HG02981 (cell line): ENCODE measurements at regions not wholly inside any gene's neighbourhood (a gene's known extent, or its start where the extent isn't known, plus 50 kb on each side); places are given as distances from the start of the nearest gene placed in this dataset.
"Not testable (repeated sequence)": the region's sequence is repeated elsewhere in the genome, so short reads cannot be mapped to it uniquely, and the experiment has no call there.

Experiments
- ATAC-seq: cut with Tn5 transposase; IDR thresholded peaks from one replicate; pipeline ENCODE4 v1.9.1; 2021; ENCODE audit warnings: mild to moderate bottlenecking, moderate library complexity; ENCODE audit not compliant: unreplicated experiment

GRCh38 chr2:193845604-193846003 is 1650.9 kb upstream of the TMEFF2 start:
- ATAC-seq, result no peak

DNA sequence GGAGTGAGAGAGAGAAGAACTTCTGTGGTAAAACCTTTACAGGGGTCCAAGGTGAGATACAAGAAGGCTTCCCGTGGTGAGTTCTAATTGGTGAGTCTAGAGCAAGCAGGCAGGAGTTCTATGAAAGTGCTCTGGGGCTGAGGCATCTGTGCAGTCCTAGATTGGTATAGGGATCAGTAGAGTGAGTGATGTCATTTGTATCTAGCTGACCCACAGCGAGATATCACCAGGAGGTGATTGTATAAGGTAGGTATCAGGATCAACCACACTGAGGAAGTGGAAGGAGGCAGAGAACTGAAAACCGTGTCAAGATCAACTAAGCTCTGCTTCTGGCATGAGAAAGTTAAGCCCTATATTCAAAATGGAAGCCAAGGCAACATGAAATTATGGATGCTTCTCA is 1648.9 kb upstream of the TMEFF2 start:
- ATAC-seq, result no peak

- no peak for ATAC-seq
Observed at GRCh38 chr2:193841384-193842150, 1646.8 kb upstream of the TMEFF2 start.

- ATAC-seq, result no peak
Observed at GRCh38 chr2:193837111-193837738, 1642.5 kb upstream of the TMEFF2 start.

GRCh38 chr2:193836424-193837006 is 1641.8 kb upstream of the TMEFF2 start:
- not testable (repeated sequence) for ATAC-seq

DNA sequence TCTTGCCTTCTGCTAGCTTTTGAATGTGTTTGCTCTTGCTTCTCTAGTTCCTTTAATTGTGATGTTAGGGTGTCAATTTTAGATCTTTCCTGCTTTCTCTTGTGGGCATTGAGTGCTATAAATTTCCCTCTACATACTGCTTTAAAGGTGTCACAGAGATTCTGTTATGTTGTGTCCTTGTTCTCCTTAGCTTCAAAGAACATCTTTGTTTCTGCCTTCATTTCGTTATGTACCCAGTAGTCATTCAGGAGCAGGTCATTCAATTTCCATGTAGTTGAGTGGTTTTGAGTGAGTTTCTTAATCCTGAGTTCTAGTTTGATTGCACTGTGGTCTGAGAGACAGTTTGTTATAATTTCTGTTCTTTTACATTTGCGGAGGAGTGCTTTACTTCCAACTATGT is 1639.2 kb upstream of the TMEFF2 start:
- not testable (repeated sequence) for ATAC-seq

- ATAC-seq, result no peak
Observed at GRCh38 chr2:193824474-193824873, 1629.7 kb upstream of the TMEFF2 start.

GRCh38 chr2:193818801-193819499 is 1624.2 kb upstream of the TMEFF2 start:
- no peak for ATAC-seq

DNA sequence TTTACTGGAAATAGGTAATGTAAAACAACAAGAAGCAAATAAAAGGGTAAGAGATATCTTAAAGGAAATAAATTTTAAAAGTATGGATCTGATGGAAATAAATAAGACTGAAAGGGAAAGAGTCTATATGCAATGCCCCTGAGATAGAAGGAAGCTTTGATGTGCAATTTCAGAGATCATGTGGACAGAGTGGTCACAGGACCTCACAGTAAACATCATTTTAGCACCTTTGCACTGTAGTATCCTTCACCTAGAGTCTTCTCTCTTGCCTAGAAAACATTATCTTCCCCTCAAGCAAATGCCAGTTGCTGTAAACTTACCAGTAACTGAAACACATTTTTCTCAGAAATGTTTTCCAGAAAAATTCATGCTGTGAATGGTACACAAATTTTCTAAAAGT is 1621.3 kb upstream of the TMEFF2 start:
- no peak for ATAC-seq

- ATAC-seq, result no peak
Observed at GRCh38 chr2:193810533-193810932, 1615.8 kb upstream of the TMEFF2 start.

DNA sequence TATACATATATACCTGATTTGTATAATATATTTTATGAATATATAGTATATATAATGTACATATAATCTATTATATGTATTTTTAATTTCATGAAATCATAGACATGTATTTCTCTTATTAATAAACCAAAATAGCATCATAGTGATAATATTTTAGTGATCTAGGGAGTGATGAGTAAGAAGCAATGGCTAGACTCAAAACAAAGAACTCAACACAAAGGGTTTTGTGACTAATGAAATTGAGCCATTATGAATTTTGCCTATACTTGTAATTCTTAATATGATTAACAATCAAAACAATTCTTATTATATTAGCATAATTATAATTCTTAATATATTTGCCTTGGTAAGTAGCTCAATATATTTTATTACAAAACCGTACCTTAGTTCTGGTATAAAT is 1614.1 kb upstream of the TMEFF2 start:
- no peak for ATAC-seq

DNA sequence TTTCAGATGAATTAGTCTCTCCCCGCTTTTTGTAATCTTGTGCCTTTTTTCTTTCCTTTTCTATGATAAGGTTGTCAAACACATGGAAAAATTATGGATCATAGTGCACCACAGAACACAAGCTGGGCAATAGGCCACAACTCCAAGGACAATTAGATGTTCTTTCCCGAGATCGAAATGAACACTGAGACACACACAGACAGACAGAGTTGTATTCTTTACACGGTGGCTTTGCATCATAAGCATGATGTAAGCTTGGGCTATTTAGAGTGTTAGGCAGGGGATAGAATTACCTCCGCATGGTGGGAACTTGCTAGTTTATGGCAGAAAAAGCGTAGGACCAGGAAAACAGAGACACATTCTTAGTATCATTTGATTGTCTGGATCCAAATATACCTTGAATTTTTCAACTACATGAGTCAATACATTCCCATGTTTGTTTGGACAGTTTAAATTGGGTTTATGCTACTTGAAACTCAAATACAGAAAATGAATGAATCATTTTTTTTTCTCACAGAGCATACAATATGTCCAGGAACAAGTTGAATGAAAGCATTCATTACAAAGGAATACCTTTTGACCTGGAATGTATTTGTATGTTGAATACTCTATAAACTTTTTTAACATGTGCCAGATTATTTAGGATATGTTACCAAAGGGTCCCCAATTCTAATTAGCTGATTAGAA is 1611.5 kb upstream of the TMEFF2 start:
- no peak for ATAC-seq

DNA sequence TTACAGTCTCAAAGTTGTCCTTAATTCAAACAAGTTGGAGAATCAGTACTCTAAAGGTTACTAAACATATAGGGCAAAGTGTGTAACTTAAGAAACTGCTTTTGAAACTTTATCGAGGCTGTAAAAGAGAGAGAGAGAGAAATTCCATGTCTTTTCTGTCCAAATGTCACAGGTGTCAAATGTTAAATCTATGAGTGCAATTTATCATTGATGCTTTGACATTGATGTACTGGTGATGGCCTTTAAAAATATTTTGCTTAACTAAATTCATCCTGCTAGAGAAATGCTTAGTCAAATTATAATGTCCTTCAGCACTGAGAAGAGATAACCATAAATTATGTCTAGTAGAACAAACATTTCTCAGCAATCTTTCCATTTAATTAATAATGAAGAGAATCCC is 1602.1 kb upstream of the TMEFF2 start:
- ATAC-seq, result no peak

DNA sequence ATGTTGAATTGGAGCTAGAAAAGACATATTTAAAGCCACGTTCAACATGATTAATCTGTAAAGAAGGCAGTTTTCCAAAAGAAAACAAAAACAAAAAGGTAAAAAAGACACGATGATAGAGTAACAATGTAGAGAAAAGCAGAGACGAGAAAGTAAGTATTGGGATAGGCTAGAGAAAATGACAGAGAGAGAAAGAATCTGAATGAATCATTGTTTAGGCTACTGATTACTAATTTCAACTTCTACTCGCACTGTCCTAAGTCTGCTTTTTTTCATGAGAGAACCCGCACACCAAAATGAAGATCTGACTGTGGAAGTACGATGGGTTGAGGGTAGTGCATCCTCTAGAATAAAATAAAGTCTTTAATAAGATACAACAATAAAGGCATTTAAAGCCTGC is 1599.2 kb upstream of the TMEFF2 start:
- no peak for ATAC-seq

DNA sequence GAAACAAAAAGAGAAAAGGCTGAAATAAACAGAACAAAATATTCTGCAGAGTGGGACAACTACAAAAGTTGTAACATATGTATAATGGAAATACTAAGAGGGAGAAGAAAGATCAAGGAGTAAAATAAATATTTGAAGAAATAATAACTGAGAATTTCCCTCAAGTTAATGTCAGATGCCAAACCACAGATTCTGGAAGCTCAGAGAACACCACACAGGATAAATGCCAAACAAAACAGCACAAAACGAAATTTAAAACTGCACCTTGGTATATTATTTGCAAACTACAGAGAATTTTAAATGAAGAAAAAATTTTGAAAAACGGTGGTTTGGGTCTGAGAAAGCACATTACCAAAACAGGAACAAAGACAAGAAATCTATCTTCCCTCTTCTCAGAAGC is 1588.9 kb upstream of the TMEFF2 start:
- no peak for ATAC-seq

DNA sequence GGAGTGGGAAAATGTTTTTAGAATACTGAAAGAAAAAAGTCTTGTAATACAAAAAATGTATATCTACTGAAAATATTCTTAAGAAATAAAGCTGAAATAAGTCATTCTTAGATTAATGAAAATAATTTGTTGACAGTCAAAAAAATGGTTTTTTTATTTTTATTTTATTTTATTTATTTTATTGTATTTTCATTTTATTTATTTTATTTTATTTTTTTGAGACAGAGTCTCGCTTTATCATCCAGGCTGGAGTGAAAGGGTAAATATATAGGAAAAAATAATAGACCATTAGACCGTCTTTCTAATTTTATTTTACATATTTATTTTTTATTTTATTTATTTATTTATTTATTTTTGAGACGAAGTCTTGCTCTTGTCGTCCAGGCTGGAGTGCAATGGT is 1583.6 kb upstream of the TMEFF2 start:
- ATAC-seq, result no peak

GRCh38 chr2:193776988-193777387 is 1582.3 kb upstream of the TMEFF2 start:
- ATAC-seq, result no peak

GRCh38 chr2:193774166-193774565 is 1579.4 kb upstream of the TMEFF2 start:
- ATAC-seq, result no peak

DNA sequence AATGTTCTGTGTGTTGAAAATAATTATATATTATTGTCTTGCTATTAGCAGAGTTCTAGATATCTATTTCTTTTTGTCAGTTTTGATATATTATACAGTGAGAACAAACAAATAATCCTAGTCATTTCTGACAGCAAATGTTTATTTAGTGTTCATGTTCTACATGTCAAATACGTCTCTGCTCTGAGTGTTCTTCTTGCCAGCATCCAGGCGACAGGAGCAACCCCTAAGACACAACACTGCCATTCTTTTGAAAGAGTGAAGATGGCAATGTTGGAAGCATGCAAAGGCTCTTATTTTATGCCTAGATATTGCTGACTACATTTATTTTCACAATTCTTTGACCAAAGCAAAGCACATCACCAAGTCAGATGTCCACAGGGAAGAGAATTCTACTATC is 1556.6 kb upstream of the TMEFF2 start:
- no peak for ATAC-seq

GRCh38 chr2:193749485-193749884 is 1554.8 kb upstream of the TMEFF2 start:
- no peak for ATAC-seq

DNA sequence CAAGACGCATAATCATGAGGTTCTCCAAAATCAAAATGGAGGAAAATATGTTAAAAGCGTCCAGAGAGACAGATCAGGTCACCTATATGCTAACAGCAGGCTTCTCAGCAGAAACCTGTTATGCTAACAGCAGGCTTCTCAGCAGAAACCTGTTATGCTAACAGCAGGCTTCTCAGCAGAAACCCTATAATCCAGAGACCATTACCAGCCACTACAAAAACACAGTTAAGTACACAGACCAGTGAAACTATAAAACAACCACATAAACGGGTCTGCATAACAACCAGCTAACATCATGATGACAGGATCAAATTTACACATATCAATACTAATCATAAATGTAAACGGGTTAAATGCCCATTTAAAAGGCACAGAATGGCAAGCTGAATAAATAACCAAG is 1548.4 kb upstream of the TMEFF2 start:
- ATAC-seq, result no peak
